ENCODE measurements at regions not wholly inside any gene's neighbourhood (a gene's known extent, or its start where the extent isn't known, plus 50 kb on each side); places are given as distances from the start of the nearest gene placed in this dataset.

- H3K4me3 ChIP-seq (replicated peaks; ENCODE audit: low read depth, low read length): no peak overlapping the region
- TF ChIP-seq CTCF (IDR thresholded peaks at IDR 0.05; ENCODE audit: low read depth, low read length, missing control alignments): no peak
- DNase-seq (ENCODE audit: extremely low read depth, low read depth): no peak
These were observed 403.1 kb downstream of the RRAGC start for GRCh38 chr1:38456531-38456876.

GRCh38 chr1:38455829-38456530, 403.6 kb downstream of the RRAGC start:
- no peak overlapping the region for H3K4me3 ChIP-seq (replicated peaks; ENCODE audit: low read depth, low read length)
- no peak for DNase-seq (ENCODE audit: extremely low read depth, low read depth)
- no peak for TF ChIP-seq CTCF (IDR thresholded peaks at IDR 0.05; ENCODE audit: low read depth, low read length, missing control alignments)

- no peak overlapping the region for H3K4me3 ChIP-seq (replicated peaks; ENCODE audit: low read depth, low read length)
These were observed 404.7 kb downstream of the RRAGC start for GRCh38 chr1:38454749-38455441.

GRCh38 chr1:38454236-38454635, 405.3 kb downstream of the RRAGC start:
- no peak overlapping the region for H3K4me3 ChIP-seq (replicated peaks; ENCODE audit: low read depth, low read length)
- no peak for TF ChIP-seq CTCF (IDR thresholded peaks at IDR 0.05; ENCODE audit: low read depth, low read length, missing control alignments)
- DNase-seq (ENCODE audit: extremely low read depth, low read depth): no peak

More at GRCh38 chr1:38454749-38455441, 404.7 kb downstream of the RRAGC start:
- DNase-seq (ENCODE audit: extremely low read depth, low read depth): no peak
- TF ChIP-seq CTCF (IDR thresholded peaks at IDR 0.05; ENCODE audit: low read depth, low read length, missing control alignments): no peak

- no peak for DNase-seq (ENCODE audit: extremely low read depth, low read depth)
- no peak overlapping the region for H3K4me3 ChIP-seq (replicated peaks; ENCODE audit: low read depth, low read length)
- TF ChIP-seq CTCF (IDR thresholded peaks at IDR 0.05; ENCODE audit: low read depth, low read length, missing control alignments): no peak
These were observed 405.7 kb upstream of the POU3F1 start for GRCh38 chr1:38452246-38452645.

- no peak for TF ChIP-seq CTCF (IDR thresholded peaks at IDR 0.05; ENCODE audit: low read depth, low read length, missing control alignments)
- no peak for DNase-seq (ENCODE audit: extremely low read depth, low read depth)
- no peak overlapping the region for H3K4me3 ChIP-seq (replicated peaks; ENCODE audit: low read depth, low read length)
These were observed 405.0 kb upstream of the POU3F1 start for GRCh38 chr1:38451541-38451993.
